HG03108 (cell line): ENCODE measurements at regions not wholly inside any gene's neighbourhood (a gene's known extent, or its start where the extent isn't known, plus 50 kb on each side); places are given as distances from the start of the nearest gene placed in this dataset.
"Not testable (repeated sequence)": the region's sequence is repeated elsewhere in the genome, so short reads cannot be mapped to it uniquely, and the experiment has no call there.

Experiments
- ATAC-seq: cut with Tn5 transposase; IDR thresholded peaks from one replicate; pipeline ENCODE4 v1.9.1; 2021; ENCODE audit warnings: moderate library complexity; ENCODE audit not compliant: unreplicated experiment

DNA sequence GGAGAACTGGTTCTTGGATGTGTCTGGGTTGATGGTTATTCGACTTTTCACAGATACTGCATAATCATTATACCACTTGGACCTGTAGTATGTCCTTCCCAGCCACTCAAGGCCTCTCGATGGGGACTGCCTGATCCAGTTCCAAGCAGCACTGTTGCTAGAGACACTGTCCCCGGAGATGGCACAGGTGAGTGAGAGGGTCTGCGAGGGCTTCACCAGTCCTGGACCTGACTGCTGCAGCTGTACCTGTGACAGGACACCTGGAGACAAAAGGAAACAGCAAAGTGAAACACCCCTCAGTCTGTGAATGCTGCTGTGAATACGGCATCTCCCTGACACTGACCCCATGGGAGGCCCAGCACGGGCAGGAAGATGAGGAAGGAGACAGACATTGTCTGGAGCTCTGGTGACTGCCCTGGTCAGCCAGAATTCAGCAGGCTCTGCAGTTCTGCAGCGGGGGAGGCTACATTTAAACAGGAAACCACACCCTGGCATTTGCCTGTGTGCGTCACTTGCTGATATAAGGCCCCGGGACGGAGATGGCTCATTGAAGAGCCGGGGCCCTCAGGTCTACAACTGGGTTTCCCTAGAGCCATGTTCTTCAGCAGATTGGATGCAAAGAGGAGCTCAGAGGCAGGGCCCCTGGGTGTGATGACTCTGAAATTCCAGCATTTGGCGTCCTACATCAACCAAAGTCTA is 413.6 kb downstream of the TMEM121 start:
- no peak for ATAC-seq

DNA sequence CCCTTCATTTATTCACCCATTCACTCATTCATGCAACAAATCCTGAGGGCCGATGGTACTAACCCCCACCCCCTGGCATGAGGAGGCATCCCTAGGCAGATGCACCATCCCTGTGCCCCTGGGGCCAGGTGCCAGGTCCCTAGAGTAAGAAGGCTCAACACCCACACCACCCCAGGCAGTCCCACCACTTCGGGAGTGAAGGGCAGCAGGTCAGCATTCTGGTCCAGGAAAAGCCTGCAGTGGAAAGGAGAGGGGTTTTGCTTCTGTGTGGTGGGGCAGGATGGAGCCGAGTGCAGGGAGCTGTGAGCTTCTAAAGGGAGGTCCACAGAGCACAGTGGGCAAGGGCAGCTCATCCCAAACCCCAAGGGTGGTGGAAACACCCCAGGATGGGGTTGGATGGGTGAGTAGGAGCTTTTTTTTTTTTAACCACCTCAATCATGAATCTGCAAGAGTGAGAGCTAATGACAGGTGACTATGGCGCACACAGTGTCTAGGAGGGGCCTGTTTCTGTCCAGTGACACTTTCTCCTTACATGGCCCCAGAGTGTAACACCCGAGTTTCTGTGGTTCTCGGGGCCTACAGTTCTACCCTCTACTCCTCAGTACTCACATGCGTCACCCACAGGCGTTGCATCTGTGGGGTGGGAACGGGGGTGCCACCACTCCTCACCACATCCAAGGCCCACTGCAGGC is 414.3 kb downstream of the TMEM121 start:
- ATAC-seq: no peak

DNA sequence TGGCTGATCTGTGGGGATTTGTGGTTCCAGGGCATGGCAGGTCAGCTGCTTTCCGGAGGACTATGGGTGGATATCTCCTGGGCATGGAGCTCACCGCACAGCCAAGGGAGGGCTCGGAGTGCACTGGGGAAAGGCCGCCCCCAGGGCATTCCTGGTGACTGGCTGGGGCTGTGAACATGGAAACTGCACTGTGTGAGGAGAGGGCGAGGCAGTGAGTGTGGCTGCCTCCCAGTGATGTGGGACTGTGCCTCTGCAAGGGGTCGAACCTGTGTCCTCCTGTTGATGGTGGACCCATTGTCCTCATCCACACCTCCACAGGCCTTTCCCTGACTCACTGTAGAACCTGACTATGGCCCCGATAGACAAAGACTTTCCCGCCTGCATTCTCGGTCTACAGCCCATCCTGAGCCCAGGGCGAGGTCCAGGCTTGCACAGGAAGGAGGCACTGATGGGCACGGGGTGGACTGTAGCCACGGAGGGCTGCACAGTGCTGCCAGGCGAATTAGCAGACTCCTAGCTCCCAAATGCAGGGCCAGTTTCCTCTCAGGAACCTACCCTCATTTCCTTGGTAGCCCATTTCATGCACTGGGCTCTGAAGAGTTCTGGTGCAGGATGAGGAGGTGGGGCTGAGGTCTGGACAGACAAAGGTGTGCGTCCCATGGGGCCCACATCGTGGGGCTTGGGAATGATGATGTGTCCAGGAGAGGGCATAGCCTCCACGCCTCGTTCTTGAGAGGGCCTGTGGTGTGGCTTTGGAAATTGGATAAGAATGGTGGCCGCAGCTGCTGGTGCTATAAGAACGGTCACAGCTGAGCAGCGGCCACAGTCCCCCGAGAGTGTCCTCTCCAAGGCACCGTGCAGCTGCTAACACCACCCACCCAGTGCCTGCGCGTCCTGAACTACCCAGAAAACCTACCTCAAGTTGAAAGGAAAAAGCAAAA is 415.1 kb downstream of the TMEM121 start:
- ATAC-seq: no peak

DNA sequence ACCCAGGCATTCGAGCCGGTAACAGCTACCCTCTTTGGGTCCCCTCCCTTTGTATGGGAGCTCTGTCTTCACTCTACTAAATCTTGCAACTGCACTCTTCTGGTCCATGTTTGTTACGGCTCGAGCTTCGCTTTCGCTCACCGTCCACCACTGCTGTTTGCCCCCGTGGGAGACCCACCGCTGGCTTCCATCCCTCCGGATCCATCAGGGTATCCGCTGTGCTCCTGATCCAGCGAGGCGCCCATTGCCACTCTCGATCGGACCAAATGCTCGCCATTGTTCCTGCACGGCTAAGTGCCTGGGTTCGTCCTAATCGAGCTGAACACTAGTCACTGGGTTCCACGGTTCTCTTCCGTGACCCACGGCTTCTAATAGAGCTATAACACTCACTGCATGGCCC is 416.3 kb downstream of the TMEM121 start:
- not testable (repeated sequence) for ATAC-seq

DNA sequence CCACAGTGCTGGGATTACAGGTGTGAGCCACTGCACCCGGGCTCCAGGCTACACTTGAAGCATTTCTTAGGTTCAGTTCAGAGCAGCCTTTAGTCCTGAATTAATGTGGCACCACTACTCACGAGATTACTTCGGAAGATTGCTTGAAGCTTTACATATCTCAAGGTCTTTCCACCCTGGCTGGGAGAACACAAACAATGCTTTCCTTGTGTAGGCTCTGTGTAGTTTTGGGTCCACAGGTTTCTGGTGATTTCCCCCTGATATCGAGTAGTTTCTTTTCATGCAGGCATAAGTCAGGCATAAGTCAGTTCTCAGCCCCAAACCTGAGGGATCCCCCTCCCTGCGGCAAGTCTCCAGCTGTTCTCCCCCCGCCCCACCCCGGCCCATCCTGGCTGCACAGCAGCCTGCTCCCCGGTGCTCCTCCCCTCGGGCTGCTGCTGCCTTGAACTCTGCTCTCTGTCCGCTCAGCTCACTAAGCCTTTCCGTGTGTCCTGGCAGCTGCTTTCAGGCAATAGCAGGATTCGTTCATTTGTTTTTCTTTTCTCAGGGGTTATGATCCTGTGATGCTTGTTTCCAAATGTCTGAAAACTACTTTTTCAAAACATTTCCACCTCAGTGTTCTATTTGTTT is 417.7 kb downstream of the TMEM121 start:
- no peak for ATAC-seq

DNA sequence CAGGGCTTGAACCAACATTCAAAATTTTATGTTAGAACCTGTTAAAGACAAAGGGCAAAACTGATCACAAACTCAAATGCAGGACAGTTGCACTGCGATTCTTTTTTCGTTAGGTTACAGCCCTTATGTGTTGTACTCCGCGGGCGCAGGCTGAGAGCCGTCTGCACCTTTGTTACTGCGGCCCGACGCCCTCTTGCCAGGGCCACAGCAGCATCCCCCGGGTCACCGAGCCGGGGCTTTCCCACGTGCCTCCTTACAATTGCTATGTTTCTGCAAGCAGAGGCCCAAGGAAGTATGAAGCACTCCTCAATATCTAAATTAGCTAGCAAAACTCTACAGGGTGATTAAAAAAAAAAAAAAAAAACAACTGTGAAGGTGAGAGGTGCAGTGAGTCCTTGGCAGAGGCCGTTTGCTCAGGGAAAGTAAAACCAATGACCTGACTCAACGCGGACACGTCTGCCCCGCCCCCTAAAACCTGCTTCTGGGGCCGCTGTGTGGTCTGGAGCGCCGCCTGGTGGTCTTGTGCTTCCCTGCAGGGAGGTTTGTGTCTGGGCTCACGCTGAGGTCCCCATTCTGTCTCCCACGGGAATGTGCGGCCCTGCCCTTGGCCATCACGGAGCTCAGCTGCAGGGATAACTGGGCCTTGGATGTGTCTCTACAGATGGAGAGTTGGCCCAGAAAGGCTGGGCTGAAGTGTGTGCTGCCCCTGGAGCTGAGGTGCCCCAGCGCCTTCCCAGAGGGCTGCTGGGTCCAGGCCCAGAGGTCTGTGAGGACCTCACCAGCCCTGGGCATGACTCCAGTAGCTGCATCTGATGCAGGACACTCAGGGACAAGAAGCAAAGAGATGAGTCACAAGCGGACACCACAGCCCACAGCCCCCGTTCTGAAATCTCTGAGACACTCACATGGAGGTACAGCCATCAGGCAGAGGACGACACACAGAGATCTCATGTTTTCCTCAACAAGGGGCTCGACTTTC is 418.5 kb downstream of the TMEM121 start:
- ATAC-seq: no peak

DNA sequence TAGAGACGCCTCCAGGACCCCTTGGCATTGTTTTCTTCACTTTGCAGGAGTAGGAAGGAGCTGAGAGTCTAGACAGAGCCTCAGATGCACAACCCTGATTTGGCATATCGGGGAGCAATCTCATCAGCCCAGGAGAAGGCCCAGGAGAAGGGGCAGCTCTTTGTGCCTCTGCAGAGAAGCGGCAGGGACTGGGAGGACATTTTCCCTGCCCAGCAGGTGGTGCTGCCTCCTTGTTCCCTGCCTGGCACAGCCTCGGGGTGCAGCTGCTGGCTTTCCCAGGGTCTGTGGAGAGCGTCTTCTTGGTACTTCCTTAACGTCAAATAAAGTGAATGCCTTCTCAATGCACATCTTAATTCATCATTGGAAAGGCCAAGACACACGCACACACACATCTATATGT is 419.5 kb downstream of the TMEM121 start:
- no peak for ATAC-seq

DNA sequence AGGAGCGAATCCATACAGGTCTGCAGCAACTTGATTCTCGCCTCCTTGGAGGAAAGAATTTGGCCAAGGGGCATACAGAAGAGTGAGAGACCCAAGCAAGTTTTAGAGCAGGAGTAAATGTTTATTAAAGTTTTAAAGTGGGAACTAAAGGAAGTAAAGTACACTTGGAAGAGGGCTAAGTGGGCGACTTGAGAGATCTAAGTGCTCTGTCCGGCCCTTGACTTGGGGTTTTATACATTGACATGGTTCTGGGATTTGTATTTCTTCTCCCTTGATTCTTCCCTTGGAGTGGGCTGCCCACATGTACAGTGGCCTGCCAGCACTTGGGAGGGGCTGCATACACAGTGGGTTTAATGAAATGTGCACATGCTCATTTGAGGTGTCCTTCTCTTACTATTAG is 421.2 kb downstream of the TMEM121 start:
- no peak for ATAC-seq

DNA sequence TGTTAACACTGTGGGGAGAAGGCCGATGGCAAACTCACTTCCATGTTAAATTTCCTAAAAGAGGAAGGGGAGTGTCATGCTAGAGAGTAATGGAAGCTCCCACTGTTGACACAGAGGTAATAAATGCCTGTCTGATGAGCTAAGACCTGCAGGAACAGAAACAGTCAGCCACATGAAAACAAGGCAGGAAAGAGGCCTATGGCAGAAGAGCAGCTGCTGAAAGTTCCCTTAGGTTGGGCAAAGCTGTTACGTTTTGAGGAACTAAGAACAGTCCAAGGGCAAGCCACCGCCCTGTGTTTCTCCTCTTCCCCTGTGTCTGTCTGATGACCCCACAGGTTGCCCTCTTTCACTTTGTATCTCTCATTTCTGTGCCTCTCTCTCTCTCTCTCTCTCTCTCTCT is 422.6 kb downstream of the TMEM121 start:
- ATAC-seq: not testable (repeated sequence)

DNA sequence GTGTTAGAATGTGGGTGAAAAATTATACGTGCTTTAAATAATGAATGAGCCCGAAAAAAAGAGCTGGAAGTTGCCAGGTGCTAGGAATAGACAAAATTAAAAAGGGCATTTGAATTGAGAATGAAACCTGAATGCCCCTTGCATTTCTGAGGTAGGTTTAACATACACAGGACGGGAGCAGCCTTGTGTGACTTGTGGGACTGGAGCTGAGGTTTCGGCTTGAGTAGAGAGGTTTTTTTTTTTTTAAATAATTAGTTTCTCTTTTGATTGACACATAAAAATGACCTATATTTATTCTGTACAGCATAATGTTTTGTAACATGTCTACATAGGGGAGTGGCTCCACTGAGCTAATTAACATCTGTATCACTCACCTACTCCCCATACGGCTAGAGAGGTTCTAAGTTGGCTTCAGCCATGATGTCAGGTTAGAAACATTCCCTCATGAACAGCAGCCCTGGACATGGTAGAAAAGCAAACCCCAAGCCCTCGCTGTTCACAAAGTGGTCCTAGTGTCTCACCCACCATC is 424.0 kb downstream of the TMEM121 start:
- not testable (repeated sequence) for ATAC-seq

DNA sequence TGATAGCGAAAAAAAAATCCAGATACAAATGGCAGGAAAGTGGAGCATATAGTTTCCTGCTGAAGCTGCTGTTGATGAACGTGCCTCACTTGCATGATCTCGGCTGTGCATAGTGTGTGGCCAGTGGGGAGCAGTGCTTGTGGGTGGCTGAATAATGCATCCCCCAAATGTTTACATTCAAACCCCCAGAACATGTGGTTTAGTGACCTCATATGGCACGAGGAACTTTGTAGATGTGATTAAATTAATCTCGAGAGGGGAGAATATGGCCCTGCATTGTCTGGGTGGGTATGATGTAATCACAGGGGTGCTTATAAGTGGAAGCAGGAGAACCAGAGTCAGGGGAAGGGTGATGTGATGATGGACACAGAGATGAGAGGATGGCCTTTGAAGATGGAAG is 425.0 kb downstream of the TMEM121 start:
- ATAC-seq: no peak

DNA sequence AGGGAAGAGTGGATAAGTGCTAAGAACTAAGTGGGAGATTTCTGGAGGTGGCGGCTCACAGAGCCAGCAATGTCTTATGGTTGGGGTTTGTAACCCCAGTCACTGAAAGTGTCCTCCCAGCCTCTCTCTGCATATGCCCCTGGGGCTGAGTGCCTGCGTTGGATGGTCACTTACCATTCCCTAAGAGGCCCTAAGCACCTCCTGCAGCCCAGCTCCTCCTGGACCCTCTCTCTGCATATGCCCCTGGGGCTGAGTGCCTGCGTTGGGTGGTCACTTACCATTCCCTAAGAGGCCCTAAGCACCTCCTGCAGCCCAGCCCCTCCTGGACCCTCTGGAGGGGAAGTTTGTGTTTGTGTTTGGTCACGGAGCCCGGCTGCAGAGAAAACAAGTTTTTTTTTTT is 425.8 kb downstream of the TMEM121 start:
- ATAC-seq: no peak

DNA sequence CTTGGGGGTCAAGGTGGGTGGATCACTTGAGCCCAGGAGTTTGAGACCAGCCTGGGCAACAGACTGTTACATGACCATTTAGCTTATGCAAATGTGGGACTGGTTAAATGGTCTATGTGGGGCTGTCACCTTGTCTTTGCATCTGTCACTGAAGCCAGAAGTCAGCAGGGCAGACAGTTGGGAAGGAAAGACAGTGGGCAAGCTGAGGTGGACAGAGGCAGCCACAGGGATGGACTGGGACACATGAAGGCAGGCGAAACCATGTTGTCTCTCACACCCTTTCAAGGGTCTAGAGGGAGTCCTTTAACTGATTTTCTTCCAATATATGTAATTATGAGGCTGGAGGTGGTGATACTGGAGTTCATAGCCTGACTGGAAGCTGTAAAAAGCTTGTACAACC is 426.4 kb downstream of the TMEM121 start:
- no peak for ATAC-seq

DNA sequence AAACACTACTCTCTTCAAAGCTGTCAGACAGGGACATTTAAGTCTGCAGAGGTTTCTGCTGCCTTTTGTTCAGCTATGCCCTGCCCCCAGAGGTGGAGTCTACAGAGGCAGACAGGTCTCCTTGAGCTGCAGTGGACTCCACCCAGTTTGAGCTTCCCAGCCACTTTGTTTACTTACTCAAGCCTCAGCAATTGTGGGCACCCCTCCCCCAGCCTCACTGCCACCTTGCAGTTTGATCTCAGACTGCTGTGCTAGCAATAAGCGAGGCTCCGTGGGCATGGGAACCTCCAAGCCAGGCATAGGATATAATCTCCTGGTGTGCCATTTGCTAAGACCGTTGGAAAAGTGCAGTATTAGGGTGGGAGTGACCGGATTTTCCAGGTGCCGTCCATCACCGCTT is 435.2 kb downstream of the TMEM121 start:
- not testable (repeated sequence) for ATAC-seq

DNA sequence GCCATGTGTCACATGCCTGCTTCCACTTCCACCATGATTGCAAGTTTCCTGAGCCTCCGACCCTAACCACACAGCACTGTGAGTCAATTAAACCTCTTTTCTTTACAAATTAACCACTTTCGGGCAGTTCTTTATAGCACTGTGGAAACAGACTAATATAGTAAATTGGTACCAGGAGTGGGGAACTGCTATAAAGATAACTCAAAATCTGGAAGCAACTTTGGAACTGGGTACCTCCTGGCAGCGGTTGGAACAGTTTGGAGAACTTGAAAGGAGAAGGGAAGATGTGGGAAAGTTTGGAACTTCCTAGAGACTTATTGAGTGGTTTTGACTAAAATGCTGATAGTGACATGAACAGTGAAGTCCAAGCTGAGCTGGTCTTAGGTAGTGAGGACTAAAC is 436.1 kb downstream of the TMEM121 start:
- ATAC-seq: no peak

DNA sequence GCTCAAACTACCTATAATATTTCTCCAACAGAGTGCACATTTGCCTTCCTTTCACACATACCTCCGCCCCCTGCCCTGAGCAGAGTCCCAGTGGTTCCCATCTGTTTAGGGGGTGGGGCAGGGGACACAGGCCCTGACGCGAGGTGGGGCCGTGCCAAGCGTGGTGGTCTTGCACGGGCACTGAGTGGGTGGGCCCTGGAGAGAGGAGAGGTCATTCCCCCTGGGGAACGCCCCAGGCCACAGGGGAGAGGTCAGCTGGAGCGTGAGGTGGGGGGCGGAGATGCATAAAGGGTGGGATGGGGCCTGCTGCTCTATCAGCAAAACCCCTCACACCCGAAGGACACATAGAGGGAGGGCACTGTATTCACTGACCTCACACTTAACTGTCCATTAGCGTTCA is 441.9 kb downstream of the TMEM121 start:
- ATAC-seq: no peak

DNA sequence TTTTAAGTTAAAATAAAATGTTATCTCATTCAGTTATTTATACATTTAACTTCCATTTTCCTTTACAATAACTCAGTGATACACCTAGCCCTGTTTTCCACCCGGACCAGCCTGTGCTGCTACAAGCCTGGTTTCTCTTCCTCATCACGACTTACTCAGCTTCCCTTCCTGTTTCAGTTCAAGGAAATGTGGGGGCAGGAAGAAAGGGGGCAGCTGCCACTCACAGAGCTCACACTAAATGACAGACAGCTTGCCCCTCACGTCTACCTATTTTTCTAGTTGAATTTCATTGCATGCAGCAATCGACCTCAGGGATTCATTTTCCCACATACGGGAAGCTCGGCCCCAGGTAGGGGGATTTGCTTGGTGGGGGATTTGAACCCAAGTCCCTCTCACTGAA is 442.6 kb downstream of the TMEM121 start:
- not testable (repeated sequence) for ATAC-seq

DNA sequence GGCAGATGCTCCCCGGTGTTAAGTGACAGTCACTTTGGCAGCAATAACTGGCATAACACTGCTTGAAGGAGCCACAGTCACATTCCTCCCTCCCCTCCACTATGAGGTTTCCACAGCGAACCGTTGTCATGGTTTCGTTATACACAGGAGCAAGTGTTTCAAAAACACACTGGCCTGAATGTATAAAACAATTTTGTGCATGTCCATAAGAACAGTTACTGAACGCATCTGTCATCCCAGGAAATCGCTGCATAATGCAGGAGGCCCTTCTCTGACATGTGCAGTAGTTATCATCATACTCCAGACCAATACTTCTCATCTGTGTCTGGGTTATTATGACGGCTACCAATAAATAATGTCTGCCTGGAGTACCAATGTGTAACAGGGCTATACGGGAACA is 444.4 kb downstream of the TMEM121 start:
- not testable (repeated sequence) for ATAC-seq

DNA sequence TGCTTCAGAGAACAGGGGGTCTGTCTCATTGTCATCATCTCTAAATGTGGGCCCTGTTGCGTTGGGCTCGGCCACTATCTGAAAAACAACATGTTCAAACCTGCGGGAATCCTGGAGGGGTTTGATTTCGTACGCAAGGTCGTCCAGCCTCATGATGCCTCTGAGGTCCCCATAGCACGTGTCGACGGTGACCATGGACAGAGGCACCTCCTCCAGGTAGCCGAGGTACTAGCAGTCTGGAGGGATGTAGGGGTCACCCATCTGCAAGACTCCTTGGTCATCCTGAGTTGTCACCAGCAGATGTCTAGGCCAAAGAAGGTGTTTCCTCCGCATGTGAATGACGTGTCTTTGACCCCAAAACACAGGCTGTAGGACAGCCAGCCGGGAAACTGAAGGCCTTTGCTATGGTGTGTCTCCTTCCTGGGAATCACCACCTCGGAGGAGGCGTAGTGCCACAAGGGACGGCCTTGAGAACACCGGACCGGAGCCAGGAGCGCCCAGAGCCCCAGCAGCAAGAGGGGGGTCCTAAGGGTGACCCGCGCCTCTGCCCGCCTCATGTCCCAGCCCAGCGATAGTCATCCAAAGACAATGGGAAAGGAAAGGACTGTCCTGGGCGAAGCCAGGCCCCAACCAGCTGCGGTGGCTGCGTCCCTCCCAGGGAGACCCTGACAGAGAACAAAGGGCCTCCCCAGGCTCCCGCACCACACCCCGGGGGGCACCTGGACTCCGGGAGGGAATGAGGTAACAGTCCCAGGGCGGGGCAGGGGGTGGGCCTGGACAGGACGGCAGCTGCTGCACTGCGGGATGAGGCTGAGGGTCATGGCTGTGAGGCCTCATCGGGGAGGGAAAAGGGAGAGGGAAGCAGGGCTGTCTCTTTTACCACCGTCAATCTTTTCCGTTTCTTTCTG is 445.5 kb downstream of the TMEM121 start:
- ATAC-seq: no peak
